Progenitor cell of endocrine pancreas (in vitro differentiated cells): ENCODE measurements at regions not wholly inside any gene's neighbourhood (a gene's known extent, or its start where the extent isn't known, plus 50 kb on each side); places are given as distances from the start of the nearest gene placed in this dataset.
"Not testable (repeated sequence)": the region's sequence is repeated elsewhere in the genome, so short reads cannot be mapped to it uniquely, and the experiment has no call there.

Experiments
- DNase-seq: peaks from one replicate; pipeline ENCODE4 v3.0.0; 2021; ENCODE audit warnings: low spot score; ENCODE audit not compliant: unreplicated experiment
- H3K27ac Mint-ChIP-seq: 2 replicates; pipeline ENCODE4 v1.8.0; 2021; ENCODE audit warnings: mild to moderate bottlenecking, moderate library complexity, mixed read lengths
- H3K27me3 Mint-ChIP-seq: 2 replicates; pipeline ENCODE4 v1.8.0; 2021; ENCODE audit warnings: mixed read lengths
- H3K36me3 Mint-ChIP-seq: 2 replicates; pipeline ENCODE4 v1.8.0; 2022; ENCODE audit warnings: mixed read lengths; ENCODE audit not compliant: insufficient read depth
- H3K4me1 Mint-ChIP-seq: 2 replicates; pipeline ENCODE4 v1.8.0; 2021; ENCODE audit warnings: low read depth, mixed read lengths
- H3K4me3 Mint-ChIP-seq: 2 replicates; pipeline ENCODE4 v1.8.0; 2021; ENCODE audit warnings: low read depth, mild to moderate bottlenecking, moderate library complexity, mixed read lengths
- H3K9me3 Mint-ChIP-seq: 2 replicates; pipeline ENCODE4 v1.8.0; 2021; ENCODE audit warnings: low read depth, mixed read lengths
- TF ChIP-seq, protein P1 (sequence below): fragments of 200-600 bp; sonication (generic); IDR thresholded peaks from one replicate; pipeline ENCODE4 v1.5.0; 2021; ENCODE audit warnings: antibody characterized with exemption, mild to moderate bottlenecking; ENCODE audit not compliant: unreplicated experiment

DNA sequence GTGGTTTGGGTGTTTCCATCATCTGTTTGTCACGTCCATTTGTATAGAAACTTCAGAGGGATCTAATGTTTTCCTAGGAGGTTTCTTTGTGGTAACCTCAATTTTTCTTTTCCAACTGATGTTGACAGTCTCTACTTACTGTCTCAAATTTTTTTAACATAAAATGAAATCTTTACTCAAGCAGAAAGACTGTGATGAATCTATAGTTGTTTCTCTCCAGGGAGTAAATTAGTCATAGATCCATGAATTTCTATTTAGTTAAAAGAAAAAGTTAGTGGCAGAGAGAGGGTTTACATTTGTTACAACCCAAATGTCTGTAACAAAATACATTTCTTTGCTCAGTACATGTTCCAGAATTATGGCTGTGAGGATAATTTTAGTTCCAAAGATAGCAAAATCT is 161.6 kb downstream of the DISP1 start:
- Mint-ChIP-seq H3K27ac (no peak overlapping the region), H3K4me1 (no peaks in the 10 kb centered on the region), H3K9me3 (no peaks in the 10 kb centered on the region), H3K36me3 (peaks cover 5% of the 10 kb centered on the region), H3K4me3 (no peak overlapping the region), H3K27me3 (no peaks in the 10 kb centered on the region)
- TF ChIP-seq, protein P1, sequence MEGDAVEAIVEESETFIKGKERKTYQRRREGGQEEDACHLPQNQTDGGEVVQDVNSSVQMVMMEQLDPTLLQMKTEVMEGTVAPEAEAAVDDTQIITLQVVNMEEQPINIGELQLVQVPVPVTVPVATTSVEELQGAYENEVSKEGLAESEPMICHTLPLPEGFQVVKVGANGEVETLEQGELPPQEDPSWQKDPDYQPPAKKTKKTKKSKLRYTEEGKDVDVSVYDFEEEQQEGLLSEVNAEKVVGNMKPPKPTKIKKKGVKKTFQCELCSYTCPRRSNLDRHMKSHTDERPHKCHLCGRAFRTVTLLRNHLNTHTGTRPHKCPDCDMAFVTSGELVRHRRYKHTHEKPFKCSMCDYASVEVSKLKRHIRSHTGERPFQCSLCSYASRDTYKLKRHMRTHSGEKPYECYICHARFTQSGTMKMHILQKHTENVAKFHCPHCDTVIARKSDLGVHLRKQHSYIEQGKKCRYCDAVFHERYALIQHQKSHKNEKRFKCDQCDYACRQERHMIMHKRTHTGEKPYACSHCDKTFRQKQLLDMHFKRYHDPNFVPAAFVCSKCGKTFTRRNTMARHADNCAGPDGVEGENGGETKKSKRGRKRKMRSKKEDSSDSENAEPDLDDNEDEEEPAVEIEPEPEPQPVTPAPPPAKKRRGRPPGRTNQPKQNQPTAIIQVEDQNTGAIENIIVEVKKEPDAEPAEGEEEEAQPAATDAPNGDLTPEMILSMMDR: no peak
- no peak for DNase-seq

- H3K36me3 Mint-ChIP-seq, H3K27ac Mint-ChIP-seq, H3K4me3 Mint-ChIP-seq, DNase-seq, H3K27me3 Mint-ChIP-seq, H3K4me1 Mint-ChIP-seq, H3K9me3 Mint-ChIP-seq: not testable (repeated sequence)
Observed at GRCh38 chr1:222977294-222977693, 162.5 kb downstream of the DISP1 start.

DNA sequence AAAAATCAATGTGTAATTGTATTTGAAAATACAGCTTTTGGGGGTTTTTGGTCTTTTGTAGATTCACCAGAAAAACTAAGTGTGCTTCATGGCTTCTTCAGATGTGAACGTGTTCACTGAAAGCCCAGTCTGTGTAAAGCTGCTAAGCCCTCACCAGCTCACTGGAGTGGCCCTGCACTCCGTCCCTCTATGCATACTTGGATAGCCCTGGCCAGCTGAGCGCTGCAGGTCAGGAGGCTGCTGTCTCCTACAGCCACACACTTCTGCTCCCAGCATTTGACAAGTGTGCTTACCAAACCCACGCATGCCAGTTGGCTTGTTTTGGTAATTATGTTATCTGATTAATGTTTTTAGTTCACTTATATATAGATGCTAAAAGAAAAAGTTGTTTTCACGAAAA is 163.5 kb downstream of the TLR5 start:
- DNase-seq: no peak
- TF ChIP-seq, protein P1: no peak
- Mint-ChIP-seq H3K27ac (no peak overlapping the region), H3K4me3 (no peak overlapping the region), H3K9me3 (no peaks in the 10 kb centered on the region), H3K36me3 (peaks cover 5% of the 10 kb centered on the region), H3K4me1 (peaks cover 3% of the 10 kb centered on the region), H3K27me3 (no peaks in the 10 kb centered on the region)

GRCh38 chr1:222987674-222988076 is 155.4 kb downstream of the TLR5 start:
- H3K27ac Mint-ChIP-seq: no peak overlapping the region
- TF ChIP-seq, protein P1: no peak
- H3K4me1 Mint-ChIP-seq: peaks cover 4% of the 10 kb centered on the region
- H3K27me3 Mint-ChIP-seq: no peaks in the 10 kb centered on the region
- H3K36me3 Mint-ChIP-seq: peaks cover 4% of the 10 kb centered on the region
- DNase-seq: no peak
- no peak overlapping the region for H3K4me3 Mint-ChIP-seq
- H3K9me3 Mint-ChIP-seq: no peaks in the 10 kb centered on the region

- TF ChIP-seq, protein P1: no peak
- H3K4me3 Mint-ChIP-seq: no peak overlapping the region
- no peak for DNase-seq
- no peaks in the 10 kb centered on the region for H3K27me3 Mint-ChIP-seq
- no peaks in the 10 kb centered on the region for H3K9me3 Mint-ChIP-seq
- peaks cover 4% of the 10 kb centered on the region for H3K4me1 Mint-ChIP-seq
- peaks cover 4% of the 10 kb centered on the region for H3K36me3 Mint-ChIP-seq
- H3K27ac Mint-ChIP-seq: no peak overlapping the region
Observed at GRCh38 chr1:222989443-222989842, 153.6 kb downstream of the TLR5 start.

- H3K4me1 Mint-ChIP-seq: peaks cover 17% of the 10 kb centered on the region
- TF ChIP-seq, protein P1: no peak
- no peak overlapping the region for H3K4me3 Mint-ChIP-seq
- H3K27ac Mint-ChIP-seq: no peak overlapping the region
- H3K27me3 Mint-ChIP-seq: no peaks in the 10 kb centered on the region
- no peak for DNase-seq
- no peaks in the 10 kb centered on the region for H3K9me3 Mint-ChIP-seq
- peaks cover 6% of the 10 kb centered on the region for H3K36me3 Mint-ChIP-seq
Observed at GRCh38 chr1:222991177-222991576, 151.9 kb downstream of the TLR5 start.
